ENCODE measurements at regions not wholly inside any gene's neighbourhood (a gene's known extent, or its start where the extent isn't known, plus 50 kb on each side); places are given as distances from the start of the nearest gene placed in this dataset.

DNA sequence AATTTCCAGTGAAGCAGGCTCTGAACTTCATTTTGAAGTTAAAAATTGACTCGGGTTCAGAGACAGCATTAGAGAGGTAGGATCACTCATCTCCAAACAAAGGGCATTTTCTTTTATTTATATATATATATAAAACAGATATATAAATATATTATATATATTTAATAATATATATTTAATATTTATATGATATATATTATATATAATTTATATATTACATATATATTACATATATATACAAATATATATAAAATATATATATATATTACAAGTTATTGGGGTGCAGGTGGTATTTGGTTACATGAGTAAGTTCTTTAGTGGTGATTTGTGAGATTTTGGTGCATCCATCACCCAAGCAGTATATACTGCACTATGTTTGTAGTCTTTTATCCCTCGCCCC is 320.8 kb downstream of the MAP2K6 start:
- BruUV-seq (replicated peaks): no TSS peak
- intact Hi-C loops (cut with micrococcal nuclease): no loop called here
- Histone ChIP-seq H3K27ac (ENCODE audit: extremely low read depth, low read depth, low read length) (no peak overlapping the region), H3K9me3 (replicated peaks; ENCODE audit: control insufficient read depth, insufficient read depth, low read depth, low read length) (no peaks in the 10 kb centered on the region), H3K9ac (ENCODE audit: insufficient read depth in 1 of 2, low read depth in 2 of 2, low read length in 2 of 2) (no peak overlapping the region), H3K4me2 (ENCODE audit: insufficient read depth, low read length) (no peak overlapping the region), H3K36me3 (ENCODE audit: control insufficient read depth, insufficient read depth, low read length) (no peaks in the 10 kb centered on the region), H2AFZ (ENCODE audit: low read depth, low read length) (no peak overlapping the region), H3K27me3 (ENCODE audit: control insufficient read depth in 2 of 2, insufficient read depth in 2 of 2, low read length in 2 of 2) (no peaks in the 10 kb centered on the region), H3K4me3 (no peak overlapping the region), H3K4me1 (replicated peaks in 1 of 2; ENCODE audit: control insufficient read depth in 2 of 2, insufficient read depth in 2 of 2, low read length in 2 of 2) (no peaks in the 10 kb centered on the region), H3K79me2 (ENCODE audit: control insufficient read depth, insufficient read depth, low read length) (no peaks in the 10 kb centered on the region), H3K9me1 (ENCODE audit: control insufficient read depth, insufficient read depth, low read length) (no peaks in the 10 kb centered on the region), H4K20me1 (replicated peaks; ENCODE audit: control insufficient read depth, insufficient read depth, low read length) (no peaks in the 10 kb centered on the region)
- CTCF ChIA-PET (ENCODE audit: low intra/inter-chr PET ratio): no interaction called here
- in situ Hi-C loops (cut with MboI): no loop called here
- TF ChIP-seq, protein P1, sequence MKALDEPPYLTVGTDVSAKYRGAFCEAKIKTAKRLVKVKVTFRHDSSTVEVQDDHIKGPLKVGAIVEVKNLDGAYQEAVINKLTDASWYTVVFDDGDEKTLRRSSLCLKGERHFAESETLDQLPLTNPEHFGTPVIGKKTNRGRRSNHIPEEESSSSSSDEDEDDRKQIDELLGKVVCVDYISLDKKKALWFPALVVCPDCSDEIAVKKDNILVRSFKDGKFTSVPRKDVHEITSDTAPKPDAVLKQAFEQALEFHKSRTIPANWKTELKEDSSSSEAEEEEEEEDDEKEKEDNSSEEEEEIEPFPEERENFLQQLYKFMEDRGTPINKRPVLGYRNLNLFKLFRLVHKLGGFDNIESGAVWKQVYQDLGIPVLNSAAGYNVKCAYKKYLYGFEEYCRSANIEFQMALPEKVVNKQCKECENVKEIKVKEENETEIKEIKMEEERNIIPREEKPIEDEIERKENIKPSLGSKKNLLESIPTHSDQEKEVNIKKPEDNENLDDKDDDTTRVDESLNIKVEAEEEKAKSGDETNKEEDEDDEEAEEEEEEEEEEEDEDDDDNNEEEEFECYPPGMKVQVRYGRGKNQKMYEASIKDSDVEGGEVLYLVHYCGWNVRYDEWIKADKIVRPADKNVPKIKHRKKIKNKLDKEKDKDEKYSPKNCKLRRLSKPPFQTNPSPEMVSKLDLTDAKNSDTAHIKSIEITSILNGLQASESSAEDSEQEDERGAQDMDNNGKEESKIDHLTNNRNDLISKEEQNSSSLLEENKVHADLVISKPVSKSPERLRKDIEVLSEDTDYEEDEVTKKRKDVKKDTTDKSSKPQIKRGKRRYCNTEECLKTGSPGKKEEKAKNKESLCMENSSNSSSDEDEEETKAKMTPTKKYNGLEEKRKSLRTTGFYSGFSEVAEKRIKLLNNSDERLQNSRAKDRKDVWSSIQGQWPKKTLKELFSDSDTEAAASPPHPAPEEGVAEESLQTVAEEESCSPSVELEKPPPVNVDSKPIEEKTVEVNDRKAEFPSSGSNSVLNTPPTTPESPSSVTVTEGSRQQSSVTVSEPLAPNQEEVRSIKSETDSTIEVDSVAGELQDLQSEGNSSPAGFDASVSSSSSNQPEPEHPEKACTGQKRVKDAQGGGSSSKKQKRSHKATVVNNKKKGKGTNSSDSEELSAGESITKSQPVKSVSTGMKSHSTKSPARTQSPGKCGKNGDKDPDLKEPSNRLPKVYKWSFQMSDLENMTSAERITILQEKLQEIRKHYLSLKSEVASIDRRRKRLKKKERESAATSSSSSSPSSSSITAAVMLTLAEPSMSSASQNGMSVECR (CRISPR knock-in tag; IDR thresholded peaks at IDR 0.05): no peak
- WGBS (ENCODE audit: insufficient coverage, low coverage, missing lambda C conversion rate): 0% methylated on average over 2 of the region's 2 CpGs
- POLR2A ChIA-PET: no interaction called here
- ATAC-seq (no peak), FAIRE-seq (no peak), DNase-seq (ENCODE audit: extremely low read depth in 1 of 4, low spot score in 3 of 4) (no peak)

DNA sequence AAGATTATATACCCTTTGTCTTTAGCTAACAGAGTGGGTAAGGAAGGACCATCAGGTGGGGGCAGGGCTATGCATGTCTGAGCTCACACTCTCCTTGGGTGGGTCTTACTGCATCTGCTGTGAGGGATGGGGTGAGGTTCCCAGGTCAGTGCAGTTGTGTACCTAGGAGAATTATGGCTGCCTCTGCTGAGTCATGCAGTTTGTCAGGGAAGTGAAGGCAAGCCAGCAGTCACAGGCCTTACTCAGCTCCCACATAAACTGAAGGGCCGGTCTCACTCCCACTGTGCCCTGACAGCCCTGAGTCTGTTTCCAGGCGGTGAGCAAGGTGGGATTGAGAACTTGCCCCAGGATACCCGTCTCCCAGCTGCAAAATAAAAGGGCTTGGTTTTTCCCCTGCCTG is 328.6 kb downstream of the MAP2K6 start:
- no peaks in the 10 kb centered on the region for H3K79me2 ChIP-seq (ENCODE audit: control insufficient read depth, insufficient read depth, low read length)
- intact Hi-C loops (cut with micrococcal nuclease): no loop called here
- no peak overlapping the region for H3K27ac ChIP-seq (ENCODE audit: extremely low read depth, low read depth, low read length)
- H3K4me1 ChIP-seq (replicated peaks in 1 of 2; ENCODE audit: control insufficient read depth in 2 of 2, insufficient read depth in 2 of 2, low read length in 2 of 2): no peaks in the 10 kb centered on the region
- peak overlapping the region; percentile 2; the same call in 1 of the 2 replicates for H2AFZ ChIP-seq (ENCODE audit: low read depth, low read length)
- in situ Hi-C loops (cut with MboI): no loop called here
- ChIA-PET POLR2A (no interaction called here), CTCF (ENCODE audit: low intra/inter-chr PET ratio) (interaction anchor here (0.6 kb wide), 1 partner anchor 53 kb away, joined by 3 read pairs; no protein-coding TSS in a partner anchor)
- no peak overlapping the region; the same call in 1 of the 2 replicates for H3K4me2 ChIP-seq (ENCODE audit: insufficient read depth, low read length)
- H3K9me3 ChIP-seq (replicated peaks; ENCODE audit: control insufficient read depth, insufficient read depth, low read depth, low read length): no peaks in the 10 kb centered on the region
- 5% methylated on average over 3 of the region's 3 CpGs for WGBS (ENCODE audit: insufficient coverage, low coverage, missing lambda C conversion rate)
- no peaks in the 10 kb centered on the region for H3K36me3 ChIP-seq (ENCODE audit: control insufficient read depth, insufficient read depth, low read length)
- H4K20me1 ChIP-seq (replicated peaks; ENCODE audit: control insufficient read depth, insufficient read depth, low read length): no peaks in the 10 kb centered on the region
- FAIRE-seq (no peak), ATAC-seq (no peak), DNase-seq (ENCODE audit: extremely low read depth in 1 of 4, low spot score in 3 of 4) (peak in 1 of 4 experiments; percentile 3)
- no peaks in the 10 kb centered on the region for H3K27me3 ChIP-seq (ENCODE audit: control insufficient read depth in 2 of 2, insufficient read depth in 2 of 2, low read length in 2 of 2)
- H3K4me3 ChIP-seq: no peak overlapping the region
- no peak overlapping the region for H3K9ac ChIP-seq (ENCODE audit: insufficient read depth in 1 of 2, low read depth in 2 of 2, low read length in 2 of 2)
- no peaks in the 10 kb centered on the region for H3K9me1 ChIP-seq (ENCODE audit: control insufficient read depth, insufficient read depth, low read length)
- BruUV-seq (replicated peaks): no TSS peak
- TF ChIP-seq NR2F6 (CRISPR knock-in tag; IDR thresholded peaks at IDR 0.05) (no peak), TARDBP (IDR thresholded peaks at IDR 0.05) (no peak), C11orf30 (IDR thresholded peaks at IDR 0.05; ENCODE audit: low read depth) (peak; percentile 39; the same call in 1 of the 2 replicates), ZKSCAN3 (CRISPR knock-in tag; IDR thresholded peaks at IDR 0.05) (no peak)
- TF ChIP-seq, protein P2, sequence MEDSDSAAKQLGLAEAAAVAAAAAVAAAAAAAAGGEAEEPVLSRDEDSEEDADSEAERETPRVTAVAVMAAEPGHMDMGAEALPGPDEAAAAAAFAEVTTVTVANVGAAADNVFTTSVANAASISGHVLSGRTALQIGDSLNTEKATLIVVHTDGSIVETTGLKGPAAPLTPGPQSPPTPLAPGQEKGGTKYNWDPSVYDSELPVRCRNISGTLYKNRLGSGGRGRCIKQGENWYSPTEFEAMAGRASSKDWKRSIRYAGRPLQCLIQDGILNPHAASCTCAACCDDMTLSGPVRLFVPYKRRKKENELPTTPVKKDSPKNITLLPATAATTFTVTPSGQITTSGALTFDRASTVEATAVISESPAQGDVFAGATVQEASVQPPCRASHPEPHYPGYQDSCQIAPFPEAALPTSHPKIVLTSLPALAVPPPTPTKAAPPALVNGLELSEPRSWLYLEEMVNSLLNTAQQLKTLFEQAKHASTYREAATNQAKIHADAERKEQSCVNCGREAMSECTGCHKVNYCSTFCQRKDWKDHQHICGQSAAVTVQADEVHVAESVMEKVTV (CRISPR knock-in tag; IDR thresholded peaks at IDR 0.05): no peak
- TF ChIP-seq, protein P3, sequence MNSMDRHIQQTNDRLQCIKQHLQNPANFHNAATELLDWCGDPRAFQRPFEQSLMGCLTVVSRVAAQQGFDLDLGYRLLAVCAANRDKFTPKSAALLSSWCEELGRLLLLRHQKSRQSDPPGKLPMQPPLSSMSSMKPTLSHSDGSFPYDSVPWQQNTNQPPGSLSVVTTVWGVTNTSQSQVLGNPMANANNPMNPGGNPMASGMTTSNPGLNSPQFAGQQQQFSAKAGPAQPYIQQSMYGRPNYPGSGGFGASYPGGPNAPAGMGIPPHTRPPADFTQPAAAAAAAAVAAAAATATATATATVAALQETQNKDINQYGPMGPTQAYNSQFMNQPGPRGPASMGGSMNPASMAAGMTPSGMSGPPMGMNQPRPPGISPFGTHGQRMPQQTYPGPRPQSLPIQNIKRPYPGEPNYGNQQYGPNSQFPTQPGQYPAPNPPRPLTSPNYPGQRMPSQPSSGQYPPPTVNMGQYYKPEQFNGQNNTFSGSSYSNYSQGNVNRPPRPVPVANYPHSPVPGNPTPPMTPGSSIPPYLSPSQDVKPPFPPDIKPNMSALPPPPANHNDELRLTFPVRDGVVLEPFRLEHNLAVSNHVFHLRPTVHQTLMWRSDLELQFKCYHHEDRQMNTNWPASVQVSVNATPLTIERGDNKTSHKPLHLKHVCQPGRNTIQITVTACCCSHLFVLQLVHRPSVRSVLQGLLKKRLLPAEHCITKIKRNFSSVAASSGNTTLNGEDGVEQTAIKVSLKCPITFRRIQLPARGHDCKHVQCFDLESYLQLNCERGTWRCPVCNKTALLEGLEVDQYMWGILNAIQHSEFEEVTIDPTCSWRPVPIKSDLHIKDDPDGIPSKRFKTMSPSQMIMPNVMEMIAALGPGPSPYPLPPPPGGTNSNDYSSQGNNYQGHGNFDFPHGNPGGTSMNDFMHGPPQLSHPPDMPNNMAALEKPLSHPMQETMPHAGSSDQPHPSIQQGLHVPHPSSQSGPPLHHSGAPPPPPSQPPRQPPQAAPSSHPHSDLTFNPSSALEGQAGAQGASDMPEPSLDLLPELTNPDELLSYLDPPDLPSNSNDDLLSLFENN (IDR thresholded peaks at IDR 0.05; ENCODE audit: low read depth in 2 of 2, low read length in 2 of 2): no peak

Measured in K562 (cell line).